ENCODE measurements at regions not wholly inside any gene's neighbourhood (a gene's known extent, or its start where the extent isn't known, plus 50 kb on each side); places are given as distances from the start of the nearest gene placed in this dataset.

DNA sequence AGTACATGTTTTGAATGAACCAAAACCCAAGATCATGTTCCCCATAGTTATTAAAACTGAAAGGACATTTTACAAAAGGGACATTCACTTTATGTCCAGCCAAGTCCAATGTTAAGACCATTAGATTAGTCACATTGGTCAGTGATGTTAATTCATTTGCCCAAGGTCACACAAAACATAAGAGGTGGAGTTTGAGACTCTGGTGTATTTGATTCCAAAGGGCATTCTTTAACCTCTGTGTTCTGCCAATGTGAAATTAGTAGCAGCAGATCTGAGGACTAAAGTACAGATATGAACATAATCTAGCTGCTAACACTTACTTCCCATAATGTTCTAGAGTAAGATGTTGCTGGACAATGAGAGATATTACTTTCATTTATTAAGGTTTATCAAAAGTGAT lies 425.6 kb downstream of the TUSC7 start:
- no peak for DNase-seq

DNA sequence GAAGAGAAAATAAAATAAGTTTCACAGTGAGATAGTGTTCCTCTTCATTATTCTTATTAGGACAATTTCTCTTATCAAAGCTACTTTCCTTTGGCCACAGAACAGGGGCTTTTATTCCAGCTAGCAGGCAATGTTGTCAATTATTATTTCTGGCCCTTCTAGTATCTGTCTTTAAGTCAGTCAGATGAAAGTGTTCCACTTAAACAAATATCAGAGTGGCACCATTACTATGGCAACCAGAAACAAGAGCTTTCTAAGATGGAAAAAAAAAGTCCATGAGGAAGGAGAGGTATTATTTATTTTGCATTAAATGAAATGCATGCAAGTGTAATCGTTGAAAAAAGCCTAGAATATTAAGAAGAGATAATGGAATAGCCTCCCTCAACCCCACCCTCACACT lies 426.4 kb downstream of the TUSC7 start:
- no peak for DNase-seq

DNA sequence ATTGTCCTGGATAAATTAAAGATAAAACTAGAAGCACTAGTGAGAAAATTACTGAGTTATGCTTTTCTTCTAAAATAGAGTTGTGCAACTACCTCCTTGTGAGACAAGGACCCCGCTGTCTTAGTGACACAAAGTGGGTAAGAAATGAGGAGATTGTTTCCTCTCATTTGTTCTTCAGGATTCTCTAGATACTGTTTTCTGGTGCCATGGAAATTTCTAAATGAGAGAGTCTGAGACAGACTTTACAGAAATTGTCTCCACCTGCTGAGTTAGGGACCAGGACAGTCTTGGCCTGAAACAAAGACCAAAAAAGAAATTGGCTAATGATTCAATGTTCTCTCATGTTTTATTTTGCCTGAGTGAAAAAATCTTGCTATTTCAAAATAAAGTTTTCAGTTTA lies 427.5 kb downstream of the TUSC7 start:
- DNase-seq, result no peak

DNA sequence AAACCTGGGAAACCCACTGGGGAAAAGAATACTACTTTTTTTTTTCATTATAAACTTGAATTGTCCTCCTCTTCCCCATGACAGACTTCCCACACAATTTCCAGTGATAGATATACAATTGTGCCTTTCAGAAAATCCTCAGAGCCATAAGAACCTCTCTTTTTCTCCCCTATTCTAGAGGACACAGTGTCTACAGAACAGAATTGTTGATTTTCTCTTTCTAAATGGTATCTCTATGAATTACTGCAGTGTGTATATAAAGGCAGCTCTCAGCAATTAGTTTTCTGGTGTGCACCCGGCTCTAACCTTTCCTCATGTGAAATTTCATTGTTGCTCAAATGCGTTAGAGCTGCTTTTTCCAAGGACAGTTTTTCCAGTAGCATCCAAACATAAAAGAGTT lies 430.1 kb downstream of the TUSC7 start:
- DNase-seq, result no peak

DNA sequence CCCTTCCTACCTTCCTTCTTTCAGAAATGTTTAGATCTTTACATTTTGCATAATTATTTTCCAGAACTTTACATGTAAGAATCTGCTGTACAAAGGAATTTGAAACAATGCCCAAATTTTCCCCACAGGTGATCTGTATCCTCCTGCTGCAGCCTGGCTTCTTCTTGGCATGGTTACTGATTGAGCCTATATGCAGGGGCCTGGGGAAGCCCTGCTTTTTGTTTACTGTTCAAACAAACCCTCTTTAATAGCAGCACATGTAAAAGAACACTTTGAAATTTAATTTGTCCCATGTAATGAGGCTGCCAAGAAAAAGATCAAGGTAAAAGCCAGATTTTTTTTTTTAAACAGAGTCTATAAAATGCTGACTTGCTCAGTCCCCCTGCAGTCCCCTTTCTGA lies 432.2 kb downstream of the TUSC7 start:
- no peak for DNase-seq

DNA sequence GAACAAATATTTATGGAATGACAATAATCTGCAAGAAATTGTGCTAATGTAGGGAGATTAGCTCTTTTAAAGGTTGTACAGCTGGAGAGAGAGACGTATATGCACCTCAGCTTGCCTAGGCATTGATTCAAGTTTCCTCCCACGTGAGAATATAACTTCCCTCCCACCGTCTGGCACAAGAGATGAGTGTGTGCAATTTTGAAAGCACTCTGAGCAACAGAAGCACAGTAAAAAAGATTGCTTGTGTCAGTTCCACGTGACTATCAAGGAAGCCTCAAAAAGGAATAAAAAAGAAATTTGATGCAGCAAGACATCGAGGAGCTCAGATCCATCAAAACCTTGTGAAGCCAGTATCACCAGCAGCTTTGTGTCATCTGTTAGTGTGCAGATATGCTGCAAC lies 435.3 kb downstream of the TUSC7 start:
- no peak for DNase-seq

DNA sequence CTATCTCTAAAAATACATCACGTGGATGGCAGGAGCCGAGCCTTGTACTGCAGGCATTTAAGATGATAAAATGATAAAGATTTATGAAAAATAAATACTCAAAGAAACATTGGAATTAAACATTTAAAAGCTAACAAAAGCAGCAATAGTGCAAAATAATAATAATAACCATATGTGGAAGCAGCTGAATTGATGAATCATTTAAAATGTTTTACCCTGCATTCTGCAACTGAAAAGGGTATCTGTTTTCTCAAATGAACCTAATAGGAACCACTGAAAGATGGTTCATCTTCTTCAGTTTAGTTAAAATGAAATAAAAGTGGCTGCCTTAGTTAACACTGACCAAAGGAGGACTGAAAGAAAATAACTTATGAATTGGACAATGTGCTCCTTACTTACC lies 436.1 kb downstream of the TUSC7 start:
- no peak for DNase-seq

DNA sequence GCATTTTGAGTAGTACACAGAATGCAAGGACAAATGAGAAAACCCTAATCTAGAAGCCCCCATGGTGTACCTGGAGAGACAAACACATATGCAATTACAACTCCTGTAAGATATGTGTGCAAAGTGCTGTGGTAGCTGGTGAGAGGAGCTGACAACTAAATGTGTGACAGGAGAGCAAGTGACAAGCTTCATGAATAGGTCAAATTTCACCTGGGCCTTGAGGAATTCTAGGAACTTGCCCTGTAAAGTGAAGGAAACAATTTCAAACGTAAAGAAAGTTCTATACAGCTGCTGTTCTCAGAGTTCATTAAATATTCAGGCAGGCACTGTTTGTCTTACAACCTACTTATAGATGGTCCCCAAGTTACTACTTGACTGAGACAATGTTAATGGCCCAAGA lies 437.0 kb downstream of the TUSC7 start:
- DNase-seq, result no peak

DNA sequence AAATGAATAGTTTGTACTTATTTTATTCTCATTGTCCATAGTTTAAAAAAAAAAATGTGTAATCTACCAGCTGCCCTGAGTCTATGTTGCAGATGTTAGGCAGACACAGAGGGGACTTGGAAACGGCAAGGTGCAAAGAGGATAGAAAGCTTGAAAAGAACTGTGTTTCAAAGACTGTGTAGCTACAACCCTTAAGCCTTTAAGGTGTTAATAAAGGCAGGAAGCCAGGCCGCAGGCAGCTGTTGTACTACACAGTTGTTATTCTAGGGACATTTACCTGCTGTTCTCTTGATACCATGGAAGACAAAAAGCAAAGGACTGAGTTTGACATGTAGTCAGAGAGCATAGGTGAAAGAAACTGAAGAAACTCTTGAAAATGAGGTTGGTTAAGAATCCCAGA lies 440.0 kb downstream of the TUSC7 start:
- DNase-seq, result no peak

DNA sequence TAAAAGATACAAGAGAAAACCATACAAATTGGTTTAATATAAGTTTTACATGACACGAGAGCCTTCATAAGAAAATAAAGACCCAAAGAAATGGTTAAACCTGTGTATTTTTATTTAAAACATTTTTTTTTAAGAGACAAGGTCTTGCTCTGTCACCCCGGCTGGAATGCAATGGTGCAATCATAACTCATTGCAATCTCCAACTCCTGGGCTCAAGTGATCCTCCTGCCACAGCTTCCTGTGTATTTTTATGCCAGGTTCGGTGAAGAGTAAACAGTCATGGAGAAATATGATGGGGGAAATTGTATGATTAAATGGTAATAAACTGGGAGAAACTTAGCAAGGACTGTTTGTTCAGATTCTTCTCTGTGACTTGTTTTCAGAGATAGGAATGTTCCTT lies 441.0 kb downstream of the TUSC7 start:
- DNase-seq, result no peak

DNA sequence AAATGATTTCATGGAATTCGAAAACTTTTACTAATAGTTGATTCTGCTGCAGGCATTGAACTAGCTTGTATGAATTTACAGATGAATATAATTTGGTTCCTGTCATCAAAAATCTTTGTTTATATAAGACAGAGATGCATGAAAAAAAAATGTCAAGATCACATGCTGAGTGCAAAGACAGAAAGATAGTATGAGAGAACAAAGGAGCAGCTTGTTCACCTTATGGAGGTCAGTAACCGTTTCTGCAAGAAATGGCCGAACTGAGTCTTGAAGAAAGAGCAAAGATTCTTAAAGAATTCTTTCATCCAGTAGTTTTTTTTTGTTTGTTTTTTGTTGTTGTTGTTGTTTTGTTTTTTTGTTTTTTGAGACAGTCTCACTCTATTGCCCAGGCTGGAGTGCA lies 450.6 kb downstream of the TUSC7 start:
- no peak for DNase-seq

DNA sequence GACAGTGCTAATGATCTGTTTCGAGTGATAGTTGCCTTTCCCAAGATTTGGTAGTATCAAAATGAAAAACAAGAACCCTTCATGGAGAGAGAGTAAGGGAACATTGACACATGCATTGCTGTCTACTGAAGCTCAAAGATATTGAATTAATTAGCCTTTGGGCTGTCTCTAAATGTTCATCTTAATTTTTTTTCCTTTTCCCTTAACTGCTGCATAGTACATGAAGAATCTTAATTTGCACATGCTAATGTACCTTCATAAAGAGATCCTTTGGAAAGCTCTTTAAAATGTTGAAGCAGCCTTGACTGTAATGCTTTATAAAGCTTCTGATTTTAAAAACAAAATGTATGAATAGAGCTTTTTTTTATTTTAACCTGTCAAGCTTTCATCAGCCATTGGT lies 452.2 kb downstream of the TUSC7 start:
- no peak for DNase-seq

DNA sequence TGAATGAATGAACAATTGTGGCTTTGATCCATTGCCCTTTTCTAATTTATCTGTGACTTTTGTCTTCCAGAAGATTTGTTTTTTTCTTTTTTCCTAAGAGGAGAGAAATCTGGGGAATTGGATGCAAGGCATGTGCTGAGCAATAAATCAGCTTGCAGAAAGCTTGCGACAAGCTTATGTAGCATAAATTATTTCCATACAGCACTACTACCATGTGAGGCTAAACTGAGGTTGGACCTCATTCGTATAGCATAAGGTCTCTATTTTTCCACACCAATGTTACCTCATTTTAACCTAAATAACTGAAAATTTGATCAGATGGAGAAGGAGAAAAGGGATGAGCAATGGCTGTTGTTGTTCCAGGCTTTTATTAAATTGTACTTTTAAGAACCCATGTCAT lies 455.6 kb downstream of the TUSC7 start:
- no peak for DNase-seq

DNA sequence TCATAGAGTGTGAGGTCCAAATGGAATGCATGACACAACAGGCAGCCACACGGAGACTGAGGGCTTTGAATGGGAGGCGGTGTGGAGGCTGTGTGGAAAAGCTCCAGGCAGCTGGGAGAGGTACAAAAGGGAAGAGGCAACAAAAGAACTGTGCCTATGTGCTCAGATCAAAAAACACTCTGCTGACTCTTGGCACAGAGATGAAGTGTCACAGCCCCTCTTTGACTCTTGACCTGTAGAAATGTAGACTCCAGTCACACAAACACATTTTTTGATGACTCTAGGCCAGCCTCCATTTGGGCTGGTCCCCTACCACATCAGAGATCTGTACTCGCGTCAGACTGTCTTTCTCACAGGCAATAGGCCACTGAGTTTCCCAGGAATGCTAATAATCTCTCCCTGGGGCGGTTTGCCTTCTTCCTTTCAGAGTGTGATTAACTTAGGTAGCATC lies 456.0 kb downstream of the TUSC7 start:
- DNase-seq, result no peak

DNA sequence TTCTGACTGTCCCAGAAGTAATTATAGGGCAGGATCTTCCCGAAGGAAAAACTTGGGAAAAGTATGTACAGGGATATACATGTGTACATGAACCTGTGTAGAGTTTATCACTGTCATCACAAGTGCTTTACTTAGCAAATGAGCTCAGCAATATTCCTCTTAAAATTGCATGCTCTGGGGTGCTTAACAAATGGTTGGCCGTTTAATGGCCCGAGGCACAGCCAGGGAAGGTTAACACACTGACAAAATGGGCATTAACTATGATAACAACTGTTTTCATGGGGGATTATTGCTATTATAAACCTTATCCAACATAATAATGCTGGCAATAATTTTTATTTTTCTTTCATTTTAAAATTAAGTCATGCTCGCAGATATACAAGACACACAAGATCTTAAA lies 459.3 kb downstream of the TUSC7 start:
- DNase-seq, result no peak

DNA sequence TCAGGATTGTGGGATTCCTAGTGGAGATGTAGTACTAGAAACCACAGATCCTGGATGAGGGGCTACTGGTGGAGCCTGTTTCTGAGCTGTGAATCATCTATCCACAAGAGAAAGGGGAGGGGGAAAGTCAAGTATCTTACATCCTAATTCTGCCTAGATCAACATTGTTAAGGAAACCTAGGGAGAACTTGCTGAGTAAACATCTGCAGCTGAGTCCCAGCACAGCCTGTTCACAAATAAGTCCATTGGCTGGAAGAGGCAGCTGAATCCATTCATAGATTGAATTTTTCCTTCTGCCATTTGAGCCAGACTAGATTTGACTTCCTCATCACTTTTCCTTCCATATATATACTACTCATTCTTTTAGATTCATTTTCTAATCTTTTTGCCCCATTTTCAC lies 460.5 kb downstream of the TUSC7 start:
- DNase-seq, result no peak

DNA sequence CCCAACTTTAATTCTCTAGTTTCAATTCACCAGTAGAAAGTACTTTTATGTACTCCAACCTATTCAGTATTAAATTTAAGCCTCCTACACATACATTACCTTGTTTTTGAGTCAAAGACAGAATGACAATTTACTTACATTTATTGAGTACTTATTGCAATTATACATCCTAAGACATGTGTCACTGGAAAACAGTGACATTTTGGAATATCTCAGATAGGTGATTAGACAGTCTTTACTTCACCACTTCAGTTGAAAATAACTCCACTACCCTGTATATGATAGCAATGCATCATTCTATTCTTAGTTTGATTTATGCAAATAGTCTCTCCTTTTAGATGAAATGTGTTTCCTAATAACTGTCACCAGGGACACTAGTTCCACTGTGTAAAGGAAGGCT lies 461.5 kb downstream of the TUSC7 start:
- no peak for DNase-seq

DNA sequence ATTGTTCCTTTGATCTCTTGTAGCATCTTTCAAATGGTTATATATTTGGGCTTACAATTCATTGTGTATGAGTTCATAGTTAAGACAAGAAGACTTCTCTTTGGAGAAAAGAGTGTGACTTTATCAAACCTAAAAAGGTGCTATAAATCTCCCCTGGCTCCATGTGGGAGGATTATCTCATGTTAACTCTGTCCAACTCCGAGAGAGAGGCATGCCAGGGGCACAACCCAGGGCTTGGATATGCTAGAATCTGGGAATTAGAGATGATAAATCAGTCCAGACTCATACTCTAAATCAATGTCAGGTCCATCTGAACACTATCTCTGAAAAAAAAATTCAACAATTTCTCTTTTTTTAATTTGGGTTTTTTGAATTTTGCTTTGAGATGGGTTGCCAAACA lies 462.8 kb downstream of the TUSC7 start:
- DNase-seq, result no peak

DNA sequence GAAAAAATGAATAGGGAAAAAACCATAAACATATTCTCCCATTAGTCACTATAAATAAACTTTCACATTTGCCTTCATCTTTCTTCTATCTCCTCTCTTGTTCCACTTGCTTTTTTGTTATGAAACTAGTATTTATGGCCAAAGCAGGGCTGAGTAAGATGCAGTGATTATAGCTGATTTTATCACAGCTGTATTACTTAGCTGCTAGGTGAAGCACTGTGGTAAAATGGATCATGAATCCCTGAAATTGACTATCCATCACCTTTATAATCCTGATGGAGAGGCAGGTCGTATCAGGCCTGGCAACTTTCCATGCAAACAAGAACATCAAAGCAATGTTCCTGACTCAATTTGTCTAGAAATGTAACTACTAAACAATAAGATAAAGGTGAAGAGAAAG lies 471.6 kb downstream of the TUSC7 start:
- DNase-seq, result no peak

DNA sequence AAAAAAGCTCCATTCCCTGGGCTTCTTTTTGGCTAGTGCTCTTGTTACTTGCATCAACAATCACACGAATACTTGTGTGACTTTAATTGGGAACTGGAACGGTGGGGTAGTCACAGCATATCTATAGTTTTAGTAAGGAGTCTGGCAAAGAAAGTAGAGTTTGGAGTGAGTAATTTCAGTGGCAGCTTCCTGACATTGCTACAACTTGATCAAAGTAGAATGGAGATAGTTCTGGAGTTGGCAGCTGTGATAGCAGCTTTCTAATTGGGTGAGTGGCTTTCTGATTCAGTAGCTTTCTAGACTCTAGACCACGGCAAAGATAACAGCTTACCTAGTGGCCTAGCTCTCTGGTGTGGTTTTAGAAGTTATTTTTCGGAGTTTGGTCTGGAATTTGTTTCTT lies 475.0 kb downstream of the TUSC7 start:
- no peak for DNase-seq

DNA sequence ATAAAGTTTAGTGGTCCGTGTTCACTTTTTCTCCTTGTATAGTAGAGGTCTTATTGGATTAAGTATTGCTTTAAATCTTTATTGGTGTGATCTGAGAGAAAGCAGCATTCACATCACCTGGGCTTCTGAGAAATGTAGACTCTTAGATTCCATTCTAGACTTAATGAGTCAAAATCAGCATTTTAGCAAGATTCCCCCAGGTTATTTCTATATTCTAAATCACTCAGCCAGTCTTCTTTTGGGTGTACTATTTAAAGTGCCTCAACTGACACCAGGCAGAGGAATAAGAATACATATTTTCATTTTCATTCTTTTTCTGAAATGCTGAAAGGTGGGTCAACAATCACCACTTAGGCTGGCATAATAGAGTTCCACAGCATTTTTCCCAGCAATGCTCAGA lies 481.7 kb downstream of the TUSC7 start:
- DNase-seq, result no peak

DNA sequence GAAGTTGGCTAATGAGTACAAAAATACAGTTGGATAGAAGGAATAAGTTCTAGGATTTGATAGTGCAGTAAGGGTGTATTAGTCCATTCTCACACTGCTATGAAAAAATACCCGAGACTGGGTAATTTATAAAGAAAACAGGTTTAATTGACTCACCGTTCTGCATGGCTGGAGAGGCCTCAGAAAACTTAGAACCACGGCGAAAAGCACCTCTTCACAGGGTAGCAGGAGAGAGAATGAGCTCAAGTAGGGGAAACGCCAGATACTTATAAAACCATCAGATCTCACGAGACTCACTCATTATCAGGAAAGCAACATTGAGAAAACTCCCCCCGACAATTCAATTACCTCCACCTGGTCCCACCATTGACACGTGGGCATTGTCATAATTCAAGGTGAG lies 483.3 kb downstream of the TUSC7 start:
- no peak for DNase-seq

DNA sequence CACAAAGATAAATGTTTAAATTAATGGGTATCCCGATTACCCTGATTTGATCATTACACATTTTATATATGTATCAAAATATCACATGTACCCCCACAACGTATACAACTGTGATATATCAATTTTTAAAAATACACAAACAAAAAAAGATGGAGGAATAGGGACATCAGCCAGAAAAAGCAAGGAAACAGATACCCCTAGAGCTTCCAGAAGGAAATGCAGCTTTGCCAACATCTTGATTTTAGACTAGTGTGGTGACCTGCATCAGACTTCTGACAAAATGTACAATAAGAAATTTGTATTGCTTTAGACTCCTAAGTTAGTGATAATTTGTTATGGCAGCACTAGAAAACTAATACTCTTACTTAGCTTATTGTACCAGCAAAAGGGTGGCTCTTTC lies 483.8 kb downstream of the TUSC7 start:
- DNase-seq, result no peak

DNA sequence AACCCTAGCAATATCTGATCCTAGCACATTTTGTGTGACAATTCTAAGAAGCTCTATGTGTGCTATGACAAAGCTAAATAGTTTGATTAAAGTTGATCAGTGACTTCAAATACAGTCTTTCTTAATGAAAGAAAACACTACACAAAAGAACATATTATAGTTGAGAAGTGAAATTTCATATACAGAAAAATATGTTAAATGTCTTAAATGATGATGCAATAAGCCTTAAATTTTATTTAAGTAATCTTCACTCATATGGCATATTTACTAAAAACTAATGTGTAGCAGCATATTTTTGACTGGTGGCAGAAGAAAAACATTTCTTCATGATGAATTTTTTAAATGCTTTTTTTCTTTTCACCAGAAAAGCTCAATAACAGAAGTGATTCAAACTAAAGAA lies 485.5 kb downstream of the TUSC7 start:
- no peak for DNase-seq

DNA sequence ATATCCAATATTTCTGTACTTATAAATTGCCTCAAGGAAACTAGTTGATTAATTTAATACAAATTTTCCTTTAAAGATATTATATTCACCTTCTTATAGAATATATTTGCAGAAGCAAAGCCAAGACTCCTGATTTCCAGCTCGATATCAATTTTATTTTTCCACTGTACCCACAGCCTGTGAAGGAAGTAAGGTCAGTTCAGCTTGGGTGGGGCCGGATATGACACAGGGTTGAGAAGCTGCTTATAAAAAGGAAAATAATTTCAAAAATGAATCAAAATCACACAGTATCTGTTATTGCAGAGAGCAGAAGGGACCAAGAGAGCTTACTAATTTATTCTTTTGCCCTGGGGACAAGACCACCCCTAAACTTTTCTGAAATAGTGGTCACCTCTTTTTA lies 491.4 kb downstream of the TUSC7 start:
- no peak for DNase-seq
